B cell (primary cell): ENCODE measurements at regions not wholly inside any gene's neighbourhood (a gene's known extent, or its start where the extent isn't known, plus 50 kb on each side); places are given as distances from the start of the nearest gene placed in this dataset.

ENCODE experiments used
- ATAC-seq: fragments of 200-7000 bp; cut with Tn5 transposase; one replicate; pipeline ENCODE4 v1.10.0; 2021; ENCODE audit warnings: low read depth, mild to moderate bottlenecking, moderate number of reproducible peaks, moderate library complexity
- CTCF ChIA-PET: fragments of 350-600 bp; sonication (Branson Sonifier 250); formaldehyde crosslinking; loops from one replicate; lab custom pipeline; 2021; ENCODE audit warnings: antibody characterized with exemption, inconsistent platforms; lab: Charles Lee
- POLR2A ChIA-PET: fragments of 350-600 bp; sonication (Branson Sonifier 250); formaldehyde crosslinking; loops from one replicate; lab custom pipeline; 2021; ENCODE audit warnings: antibody characterized with exemption; lab: Charles Lee
- DNase-seq: peaks from one replicate; pipeline ENCODE4 v3.0.0; 2013
- H2AFZ ChIP-seq: 2 replicates; pipeline ENCODE4 v1.6.1; 2012; ENCODE audit warnings: mild to moderate bottlenecking, low read depth, low read length; ENCODE audit not compliant: insufficient read depth, poor library complexity, severe bottlenecking
- H3K27ac ChIP-seq, 2 donors: 1 replicate in 1 of 2; 2 replicates in 1 of 2; pipeline ENCODE4 v1.5.1; 2012 to 2013; ENCODE audit warnings: low read length in 2 of 2, mild to moderate bottlenecking in 2 of 2, moderate library complexity in 1 of 2
- H3K27me3 ChIP-seq, 4 experiments: fragments of 200-600 bp in 1 of 4; sonication (generic) in 1 of 4; replicated peaks in 1 of 4; 1 replicate in 2 of 4; 2 replicates in 2 of 4; pipeline versions ENCODE4 v1.6.1 to v1.7.0; 2013 to 2016; ENCODE audit warnings: low read length in 3 of 4, mild to moderate bottlenecking in 2 of 4, mixed read lengths in 1 of 4, moderate library complexity in 1 of 4; ENCODE audit not compliant: insufficient read depth in 4 of 4, control insufficient read depth in 3 of 4; ENCODE audit errors: control extremely low read depth in 1 of 4
- H3K36me3 ChIP-seq, 2 experiments: replicated peaks in 1 of 2; 1 replicate in 1 of 2; 2 replicates in 1 of 2; pipeline versions ENCODE4 v1.6.1 to v1.7.1; 2013; ENCODE audit warnings: low read length in 1 of 2; ENCODE audit not compliant: insufficient read depth in 2 of 2, control insufficient read depth in 1 of 2; ENCODE audit errors: control extremely low read depth in 1 of 2, extremely low read depth in 1 of 2
- H3K4me1 ChIP-seq, 2 donors: fragments of 200-600 bp in 1 of 2; sonication (generic) in 1 of 2; 1 replicate in 1 of 2; 2 replicates in 1 of 2; pipeline versions ENCODE4 v1.5.1 to v1.6.1; 2013 to 2017; ENCODE audit warnings: low read length in 2 of 2; ENCODE audit not compliant: control insufficient read depth in 2 of 2, insufficient read depth in 2 of 2
- H3K4me2 ChIP-seq: replicated peaks from 2 replicates; pipeline ENCODE3; 2012; ENCODE audit warnings: mild to moderate bottlenecking, low read depth, low read length; ENCODE audit not compliant: poor library complexity, severe bottlenecking
- H3K4me3 ChIP-seq, 5 experiments: fragments of 200-600 bp in 1 of 5; sonication (generic) in 1 of 5; 1 replicate in 3 of 5; 2 replicates in 2 of 5; pipeline versions ENCODE4 v1.5.1 to v1.7.0; 2011 to 2016; ENCODE audit warnings: low read length in 4 of 5, mild to moderate bottlenecking in 4 of 5, low read depth in 2 of 5, control low read depth in 1 of 5, moderate library complexity in 1 of 5; ENCODE audit not compliant: insufficient read depth in 1 of 5; ENCODE audit errors: control extremely low read depth in 1 of 5, extremely low read depth in 1 of 5
- H3K79me2 ChIP-seq: fragments of 200-600 bp; sonication (generic); one replicate; pipeline ENCODE4 v1.6.0; 2016; ENCODE audit warnings: low read length; ENCODE audit not compliant: control insufficient read depth, insufficient read depth
- H3K9ac ChIP-seq: fragments of 200-600 bp; sonication (generic); 2 replicates; pipeline ENCODE4 v1.6.1; 2017; ENCODE audit warnings: mild to moderate bottlenecking, low read length, moderate library complexity
- H3K9me3 ChIP-seq, 3 donors: one replicate each; pipeline versions ENCODE4 v1.6.1 to v1.7.1; 2013; ENCODE audit warnings: low read length in 2 of 3; ENCODE audit not compliant: control insufficient read depth in 2 of 3, insufficient read depth in 1 of 3; ENCODE audit errors: control extremely low read depth in 1 of 3
- H4K20me1 ChIP-seq: 2 replicates; pipeline ENCODE4 v1.6.0; 2012; ENCODE audit warnings: mild to moderate bottlenecking, low read length; ENCODE audit not compliant: insufficient read depth, control insufficient read depth, poor library complexity, severe bottlenecking
- H3K27ac Mint-ChIP-seq: one replicate; pipeline ENCODE4 v1.8.0; 2021; ENCODE audit warnings: mixed read lengths
- H3K27me3 Mint-ChIP-seq: one replicate; pipeline ENCODE4 v1.8.0; 2021; ENCODE audit warnings: mixed read lengths
- H3K4me1 Mint-ChIP-seq: one replicate; pipeline ENCODE4 v1.8.0; 2021; ENCODE audit warnings: mixed read lengths
- H3K4me3 Mint-ChIP-seq: one replicate; pipeline ENCODE4 v1.8.0; 2021; ENCODE audit warnings: mixed read lengths
- H3K9me3 Mint-ChIP-seq: one replicate; pipeline ENCODE4 v1.8.0; 2022; ENCODE audit warnings: mixed read lengths; ENCODE audit not compliant: insufficient read depth
- CTCF ChIP-seq: fragments of 200-600 bp; IDR thresholded peaks from one replicate; pipeline ENCODE4 v1.8.0; 2022; ENCODE audit warnings: antibody characterized with exemption, mild to moderate bottlenecking
- EZH2 ChIP-seq: IDR thresholded peaks from 2 replicates; pipeline ENCODE4 v1.6.1; 2012; ENCODE audit warnings: borderline replicate concordance, low read depth, mild to moderate bottlenecking, moderate library complexity, low read length; ENCODE audit not compliant: insufficient read depth, poor library complexity, severe bottlenecking
- WGBS: methylation state at CpG from one replicate; pipeline ENCODE4 v1.1.5; 2013; ENCODE audit warnings: missing lambda C conversion rate; ENCODE audit not compliant: insufficient coverage; 5-methylcytosine and 5-hydroxymethylcytosine counted together
- intact Hi-C: fragments of 100-400 bp; cut with micrococcal nuclease; formaldehyde crosslinking; loops from one replicate; pipeline ENCODE4 v1.10.0; 2022

- CTCF ChIA-PET, result interaction anchor here (0.6 kb wide), 1 partner anchor 576 kb away, joined by 3 read pairs; no protein-coding TSS in a partner anchor
Observed at GRCh38 chr21:35465741-35466140, 416.6 kb upstream of the RUNX1 start.

GRCh38 chr21:35461700-35462099, 412.6 kb upstream of the RUNX1 start:
- Histone ChIP-seq H3K79me2 (no peaks in the 10 kb centered on the region), H3K4me2 (no peak overlapping the region), H2AFZ (no peak overlapping the region), H3K9me3 (peaks cover 0 to 1% (median 0%) of the 10 kb centered on the region in 3 donors), H3K36me3 (no peaks in the 10 kb centered on the region), H4K20me1 (no peaks in the 10 kb centered on the region), H3K9ac (no peak overlapping the region), H3K27ac (no peak overlapping the region), H3K27me3 (no peaks in the 10 kb centered on the region), H3K4me3 (no peak overlapping the region), H3K4me1 (no peaks in the 10 kb centered on the region)
- H3K9me3 Mint-ChIP-seq, result peaks cover under 1% of the 10 kb centered on the region
- no peak overlapping the region for H3K27ac Mint-ChIP-seq
- no peak for TF ChIP-seq CTCF
- ChIA-PET POLR2A (no interaction called here), CTCF (no interaction called here)
- H3K27me3 Mint-ChIP-seq, result no peaks in the 10 kb centered on the region
- no CpG with 5 or more reads among the region's 2 CpGs for WGBS
- intact Hi-C loops, result no loop called here
- ATAC-seq (no peak), DNase-seq (no peak)
- no peak overlapping the region for H3K4me3 Mint-ChIP-seq
- H3K4me1 Mint-ChIP-seq, result no peaks in the 10 kb centered on the region

More at GRCh38 chr21:35465741-35466140, 416.6 kb upstream of the RUNX1 start:
- Histone ChIP-seq H3K27me3 (no peaks in the 10 kb centered on the region), H3K36me3 (no peaks in the 10 kb centered on the region), H2AFZ (no peak overlapping the region), H3K4me1 (no peaks in the 10 kb centered on the region), H3K4me3 (no peak overlapping the region), H3K27ac (no peak overlapping the region), H3K4me2 (no peak overlapping the region), H3K79me2 (no peaks in the 10 kb centered on the region), H4K20me1 (no peaks in the 10 kb centered on the region), H3K9ac (no peak overlapping the region), H3K9me3 (peaks cover 0 to 1% (median 0%) of the 10 kb centered on the region in 3 donors)
- intact Hi-C loops, result no loop called here
- H3K9me3 Mint-ChIP-seq, result peaks cover 6% of the 10 kb centered on the region
- H3K4me3 Mint-ChIP-seq, result no peak overlapping the region
- no peaks in the 10 kb centered on the region for H3K4me1 Mint-ChIP-seq
- 100% methylated on average over 2 of the region's 2 CpGs for WGBS
- POLR2A ChIA-PET, result no interaction called here
- DNase-seq, result no peak
- H3K27me3 Mint-ChIP-seq, result peaks cover 2% of the 10 kb centered on the region
- H3K27ac Mint-ChIP-seq, result no peak overlapping the region
- TF ChIP-seq CTCF, result no peak
- no peak for TF ChIP-seq EZH2
- ATAC-seq, result no peak
